HG03066 (cell line): ENCODE measurements at regions not wholly inside any gene's neighbourhood (a gene's known extent, or its start where the extent isn't known, plus 50 kb on each side); places are given as distances from the start of the nearest gene placed in this dataset.
A peak's percentile ranks its signal among the peaks of the same experiment; 100 is the strongest.

Experiments used
- ATAC-seq: cut with Tn5 transposase; IDR thresholded peaks from one replicate; pipeline ENCODE4 v1.9.1; 2021; ENCODE audit warnings: low read depth; ENCODE audit not compliant: unreplicated experiment

DNA sequence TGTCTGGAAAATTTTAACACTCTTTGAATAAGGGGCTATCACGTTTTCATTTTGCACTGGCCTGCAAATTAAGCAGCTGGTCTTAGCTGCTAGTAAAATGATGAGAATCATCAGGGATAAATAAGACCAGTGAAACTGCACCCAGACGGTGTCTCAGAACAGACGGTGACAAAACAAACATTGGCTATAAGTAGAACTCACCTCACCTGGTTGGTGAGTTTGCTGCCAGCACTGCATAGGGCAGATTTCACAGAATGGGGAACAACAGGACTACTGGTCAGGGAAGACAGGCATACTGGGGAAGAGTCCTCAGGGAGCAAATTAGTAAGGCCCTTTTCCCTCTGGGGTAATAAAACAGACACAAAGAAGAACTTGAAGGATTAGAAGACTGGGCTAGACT is 175.9 kb upstream of the CITED2 start:
- ATAC-seq: no peak

DNA sequence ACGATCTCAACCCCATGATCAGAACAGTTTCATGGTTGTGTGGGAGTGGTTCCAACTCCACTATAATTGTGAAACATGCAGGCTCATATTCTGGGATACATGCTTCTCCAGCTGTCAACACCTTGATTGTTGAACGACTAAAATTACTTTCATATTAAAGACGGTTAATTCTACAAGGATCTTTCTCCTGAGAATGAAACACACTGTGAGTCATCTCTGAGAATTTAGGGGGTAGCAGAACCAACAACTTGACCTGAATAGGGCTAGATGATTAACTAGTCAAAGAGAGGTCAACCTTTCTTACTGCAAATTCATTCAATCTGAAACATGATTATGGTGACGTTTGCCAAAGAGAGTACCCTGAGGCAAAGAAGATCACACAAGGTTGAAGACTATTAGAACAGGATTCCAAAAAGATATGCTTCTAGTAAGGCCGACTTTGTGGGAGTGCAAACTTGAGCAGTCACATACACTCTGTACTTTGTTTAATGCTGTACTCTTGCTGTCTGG is 175.2 kb upstream of the CITED2 start:
- ATAC-seq: no peak

DNA sequence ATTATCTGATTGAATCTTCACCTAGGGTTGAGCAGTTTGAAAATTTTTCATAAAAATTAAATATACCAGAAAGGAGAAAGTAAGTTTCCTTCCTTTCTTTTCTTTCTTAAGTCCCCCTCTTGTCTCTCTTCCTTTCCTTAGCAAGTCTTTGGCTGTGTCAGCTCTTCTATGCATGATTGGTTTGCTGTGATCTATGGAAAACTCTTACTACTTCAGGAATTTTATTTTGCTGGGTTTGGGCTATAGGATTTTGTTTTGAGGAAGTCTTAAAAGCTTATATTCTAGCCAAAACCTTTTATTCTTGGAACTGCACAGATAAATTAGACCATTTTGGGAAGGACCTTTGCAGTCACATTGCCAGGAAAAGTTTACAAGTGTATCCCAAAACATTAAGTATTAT is 173.4 kb upstream of the CITED2 start:
- no peak for ATAC-seq

DNA sequence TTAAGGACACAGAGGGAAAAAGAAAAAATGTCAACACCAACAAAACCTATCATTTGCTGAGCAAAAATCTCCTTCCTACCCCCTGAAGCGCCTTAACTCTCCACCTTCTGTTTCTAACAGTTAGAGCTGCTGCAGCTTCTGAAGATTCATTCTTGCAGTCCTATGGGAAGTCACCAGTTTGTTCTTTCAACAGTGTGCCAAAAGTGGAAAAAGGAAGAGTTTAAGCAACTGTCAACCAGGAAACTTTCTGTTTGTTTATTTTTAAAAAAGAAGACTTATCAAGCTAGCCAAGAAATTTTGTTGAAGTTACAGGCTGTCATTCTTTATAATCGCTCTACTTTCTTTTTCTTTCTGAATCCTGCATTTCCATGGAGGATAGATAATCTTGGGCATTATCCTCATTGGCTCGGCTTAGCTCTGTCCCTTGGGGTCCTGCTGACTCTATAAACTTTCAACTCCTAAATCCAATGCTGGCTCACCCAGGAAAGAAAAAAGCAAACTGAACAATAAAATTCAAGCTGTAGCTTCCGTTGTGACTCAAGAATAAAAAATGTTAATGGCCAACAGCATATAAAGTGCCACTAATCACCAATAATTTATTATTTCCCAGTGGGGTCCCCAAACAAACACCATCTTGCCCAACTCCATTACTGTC is 172.8 kb upstream of the CITED2 start:
- no peak for ATAC-seq

DNA sequence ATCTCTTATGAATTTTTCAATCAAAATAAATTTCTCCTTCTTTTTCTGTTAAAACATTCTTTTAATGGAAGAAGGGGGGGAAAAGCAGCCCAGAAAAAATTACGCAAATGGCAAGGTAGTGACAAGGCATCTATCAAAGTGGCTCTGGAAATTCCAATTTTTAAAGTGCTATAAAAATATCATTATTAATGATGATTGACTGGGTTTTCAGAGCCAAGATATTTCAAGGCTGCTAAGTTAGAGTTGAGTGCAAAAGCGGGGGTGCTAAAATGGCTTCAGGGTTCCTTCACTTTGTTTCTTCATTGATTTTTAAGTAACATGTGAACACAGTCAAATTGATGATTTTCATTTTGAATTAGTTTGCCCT is 171.6 kb upstream of the CITED2 start:
- no peak for ATAC-seq

DNA sequence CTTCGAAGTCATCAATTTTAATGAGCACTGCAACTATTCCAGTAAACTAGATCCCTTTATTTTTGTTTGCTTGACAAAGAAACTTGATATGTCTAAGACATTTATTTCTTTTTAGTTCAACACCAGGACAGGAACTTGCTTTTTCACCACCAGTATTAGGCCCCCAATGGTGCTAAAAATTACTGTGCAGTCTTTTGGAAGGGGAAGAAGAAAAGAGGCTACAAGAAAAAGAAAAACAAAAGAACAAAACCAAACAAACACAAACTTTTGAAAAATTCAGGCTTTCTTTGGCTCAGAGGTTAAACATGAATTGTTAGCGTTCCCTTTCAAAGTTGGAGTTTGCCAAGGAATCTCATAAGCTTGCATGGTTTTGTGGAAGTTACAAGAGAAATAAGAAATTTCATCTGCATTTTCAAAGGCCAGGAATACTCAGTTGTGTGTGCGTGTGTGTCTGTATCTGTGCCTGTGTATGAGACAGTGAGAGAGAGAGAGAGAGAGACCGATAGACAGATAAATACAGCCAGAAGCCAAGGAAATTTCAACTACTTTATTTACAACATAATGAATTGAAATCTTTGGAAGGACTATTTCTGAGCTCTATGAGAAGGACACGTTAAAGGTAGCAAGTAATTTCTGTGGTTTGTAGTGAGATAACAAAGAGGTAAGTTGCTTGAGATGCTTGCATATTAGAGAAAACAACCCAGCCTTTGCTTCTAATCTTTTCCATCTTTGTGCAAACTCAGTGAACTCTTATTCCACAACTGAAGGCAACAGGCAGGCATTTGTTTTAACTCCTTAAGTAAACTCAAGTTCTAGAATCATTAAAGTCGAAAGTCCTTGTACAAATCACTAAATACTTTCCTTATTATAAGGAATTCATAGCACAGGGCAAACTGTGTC is 171.0 kb upstream of the CITED2 start:
- no peak for ATAC-seq

DNA sequence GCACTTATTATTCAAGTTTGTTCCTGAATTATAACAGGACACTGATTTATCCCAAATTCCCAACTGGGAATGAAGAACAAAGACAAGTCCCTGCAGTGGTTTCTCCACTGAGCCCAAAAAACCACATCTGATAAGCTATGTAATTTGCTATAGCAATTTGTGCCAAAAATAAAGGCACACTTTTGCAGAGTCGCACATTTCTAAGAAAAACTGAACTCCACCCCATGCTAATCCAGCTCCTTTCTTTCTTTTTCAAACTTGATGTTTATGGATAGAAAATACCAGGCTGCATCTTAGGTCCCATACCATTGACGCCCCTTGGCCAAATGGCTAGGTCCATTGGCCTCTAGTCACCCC is 170.2 kb upstream of the CITED2 start:
- no peak for ATAC-seq

DNA sequence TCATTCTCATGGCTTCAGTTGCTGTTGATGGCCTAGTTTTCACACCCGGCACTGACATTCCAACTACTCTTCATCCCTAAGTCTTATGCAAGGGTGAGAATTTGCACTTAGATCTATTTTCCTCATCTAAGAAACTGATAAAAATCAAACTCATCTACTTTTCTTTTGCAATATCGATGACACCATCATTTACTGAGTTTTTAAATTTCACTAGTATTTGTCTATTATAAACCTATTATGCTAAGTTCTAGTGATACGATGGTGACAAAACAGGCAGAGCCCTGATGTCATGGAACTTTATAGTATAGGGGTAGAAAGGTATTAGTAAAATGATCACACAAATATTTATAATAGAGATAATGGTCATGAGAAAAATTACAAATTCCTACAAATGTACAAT is 167.9 kb upstream of the CITED2 start:
- no peak for ATAC-seq

DNA sequence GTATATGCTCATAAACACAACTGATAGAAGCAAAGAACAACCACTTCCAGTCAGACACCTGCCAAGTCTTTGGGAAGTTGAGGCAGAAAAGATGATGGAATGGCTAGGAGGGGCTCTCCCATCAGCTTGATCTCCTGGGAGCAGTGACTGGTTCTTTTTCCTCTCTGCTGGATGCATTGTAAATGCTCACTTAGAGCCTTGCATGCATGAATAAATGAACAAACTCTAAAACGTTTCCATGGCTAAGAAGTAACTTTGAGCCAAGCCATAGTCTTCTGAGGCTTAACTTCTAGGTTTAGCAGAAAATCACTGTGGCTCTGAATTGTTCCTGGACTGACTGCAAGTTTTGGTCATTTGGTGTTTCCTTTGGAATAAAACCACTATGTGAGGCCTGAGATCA is 166.4 kb upstream of the CITED2 start:
- ATAC-seq: no peak

DNA sequence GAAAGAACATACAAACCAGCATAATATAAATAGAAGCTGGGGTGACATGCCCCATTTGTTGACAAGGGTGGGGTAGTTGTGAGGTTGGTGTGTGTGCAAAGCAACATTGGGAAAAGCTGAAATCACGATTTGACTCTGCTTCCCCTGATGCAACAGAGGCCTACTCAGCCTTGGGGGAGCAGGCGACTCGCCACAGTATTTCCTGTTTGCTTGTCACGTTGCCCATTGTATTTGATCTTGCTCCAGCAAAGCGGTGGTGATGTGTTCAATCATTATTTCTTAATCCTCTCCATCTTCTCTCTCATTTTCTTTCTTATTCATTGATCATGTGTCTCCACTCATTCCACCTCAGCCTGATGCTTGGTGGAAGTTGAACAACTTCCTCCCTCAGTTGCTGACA is 165.8 kb upstream of the CITED2 start:
- peak; percentile 55 for ATAC-seq

DNA sequence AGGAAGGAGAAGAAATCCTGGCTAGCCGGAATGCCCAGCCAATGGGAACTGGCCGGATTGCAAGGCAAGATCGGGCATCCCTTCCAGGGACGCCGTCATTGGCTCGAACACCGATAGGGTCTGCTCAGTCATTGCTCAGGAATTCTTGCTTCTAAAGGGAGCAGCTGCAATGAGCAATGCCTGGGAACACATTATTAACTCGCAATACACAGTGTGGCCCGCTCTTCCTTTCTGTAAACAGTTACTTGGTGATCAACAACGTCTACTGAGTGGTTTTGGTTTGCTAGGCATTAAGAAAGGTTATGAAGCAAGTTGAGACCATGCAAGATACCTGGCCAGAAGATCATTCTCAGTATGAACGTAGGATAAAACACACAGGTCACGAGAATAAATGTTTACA is 165.4 kb upstream of the CITED2 start:
- ATAC-seq: peak; percentile 42

DNA sequence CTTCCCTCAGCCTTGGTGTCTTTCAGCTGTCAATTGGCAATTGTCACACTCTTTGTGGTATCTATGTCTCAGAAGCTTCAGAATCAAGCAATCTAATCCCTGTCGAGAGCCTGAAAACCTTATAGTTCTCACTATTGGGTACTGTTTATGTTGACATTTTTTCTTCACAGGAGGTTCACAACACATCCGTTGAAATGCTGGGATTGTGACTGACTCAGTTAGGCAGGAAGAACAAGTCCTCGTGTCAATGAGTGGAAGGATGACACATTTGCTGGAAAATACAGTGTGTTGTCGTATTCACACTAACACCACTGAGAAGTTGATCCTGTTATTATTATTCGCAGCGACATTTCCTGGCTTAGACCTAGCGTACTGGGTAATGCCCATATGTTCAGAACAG is 163.9 kb upstream of the CITED2 start:
- ATAC-seq: no peak

DNA sequence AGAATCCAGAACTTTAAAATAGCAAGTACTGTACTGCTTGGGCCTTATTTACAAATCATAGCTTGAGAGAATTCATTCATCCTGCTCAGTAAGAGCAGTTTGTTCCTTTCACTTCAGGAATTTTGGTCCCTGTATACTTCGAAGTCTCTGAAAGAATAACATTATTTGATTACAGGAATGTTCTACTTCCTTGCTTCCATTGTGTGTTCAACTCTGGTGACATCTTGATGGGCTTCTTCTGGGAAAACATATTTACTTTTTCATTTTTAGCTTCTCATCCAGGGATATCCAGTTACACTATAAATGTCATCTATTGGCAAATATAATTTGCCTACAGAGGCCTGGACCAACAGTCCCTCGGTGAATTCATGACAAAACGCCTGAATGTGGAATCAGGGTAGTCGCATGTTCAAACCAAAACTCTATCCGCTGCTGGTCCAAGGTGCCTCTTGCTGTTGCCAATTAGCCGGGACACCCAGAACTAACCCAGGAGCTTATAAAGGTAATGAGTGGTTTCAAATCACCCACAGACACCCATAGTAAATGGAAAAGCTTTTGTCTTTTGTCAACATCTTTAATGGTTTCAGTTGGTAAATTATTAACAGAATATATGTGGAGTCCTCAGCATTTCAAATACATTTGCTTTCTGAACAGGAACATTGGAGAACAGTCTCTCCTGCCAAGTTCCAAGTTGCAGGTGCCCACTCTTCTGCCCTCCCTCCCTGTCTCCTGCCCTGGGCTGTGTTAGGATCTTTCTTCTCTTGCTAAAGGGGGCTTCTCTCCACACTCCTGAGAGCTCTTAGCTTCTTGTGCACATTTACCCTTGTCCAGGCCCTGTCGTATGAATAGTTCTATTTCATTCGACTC is 162.5 kb upstream of the CITED2 start:
- ATAC-seq: no peak

DNA sequence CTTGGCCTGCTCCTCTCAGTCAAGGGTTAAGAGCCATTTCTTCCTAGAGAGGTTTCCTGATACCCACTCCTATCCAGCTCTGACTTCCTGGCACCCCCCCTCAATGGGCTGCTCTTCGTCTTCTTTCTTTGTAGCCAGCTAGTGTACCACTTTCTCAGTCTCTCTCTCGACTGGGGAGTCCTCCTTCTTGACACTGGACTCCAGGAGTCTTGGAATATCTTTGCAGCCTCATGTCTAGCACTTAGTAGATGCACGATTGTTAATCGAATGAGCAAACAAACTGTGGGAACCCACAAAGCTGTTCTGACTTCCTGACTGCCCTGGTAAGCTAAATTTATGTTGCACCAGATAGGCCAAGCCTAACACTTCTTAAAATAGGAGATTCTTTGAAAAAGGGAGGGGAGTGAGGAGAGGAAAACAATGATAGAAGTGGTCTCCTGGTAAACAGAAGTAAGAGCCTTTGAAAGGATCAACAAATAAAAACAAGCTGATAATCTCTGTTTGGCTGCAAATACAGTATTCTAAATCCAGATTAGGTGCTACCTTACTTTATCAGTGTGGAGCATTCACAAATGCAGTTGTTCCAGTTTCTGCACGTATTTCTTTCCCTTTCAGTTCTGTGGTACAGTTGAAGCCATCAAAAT is 160.1 kb upstream of the CITED2 start:
- ATAC-seq: peak; percentile 50

DNA sequence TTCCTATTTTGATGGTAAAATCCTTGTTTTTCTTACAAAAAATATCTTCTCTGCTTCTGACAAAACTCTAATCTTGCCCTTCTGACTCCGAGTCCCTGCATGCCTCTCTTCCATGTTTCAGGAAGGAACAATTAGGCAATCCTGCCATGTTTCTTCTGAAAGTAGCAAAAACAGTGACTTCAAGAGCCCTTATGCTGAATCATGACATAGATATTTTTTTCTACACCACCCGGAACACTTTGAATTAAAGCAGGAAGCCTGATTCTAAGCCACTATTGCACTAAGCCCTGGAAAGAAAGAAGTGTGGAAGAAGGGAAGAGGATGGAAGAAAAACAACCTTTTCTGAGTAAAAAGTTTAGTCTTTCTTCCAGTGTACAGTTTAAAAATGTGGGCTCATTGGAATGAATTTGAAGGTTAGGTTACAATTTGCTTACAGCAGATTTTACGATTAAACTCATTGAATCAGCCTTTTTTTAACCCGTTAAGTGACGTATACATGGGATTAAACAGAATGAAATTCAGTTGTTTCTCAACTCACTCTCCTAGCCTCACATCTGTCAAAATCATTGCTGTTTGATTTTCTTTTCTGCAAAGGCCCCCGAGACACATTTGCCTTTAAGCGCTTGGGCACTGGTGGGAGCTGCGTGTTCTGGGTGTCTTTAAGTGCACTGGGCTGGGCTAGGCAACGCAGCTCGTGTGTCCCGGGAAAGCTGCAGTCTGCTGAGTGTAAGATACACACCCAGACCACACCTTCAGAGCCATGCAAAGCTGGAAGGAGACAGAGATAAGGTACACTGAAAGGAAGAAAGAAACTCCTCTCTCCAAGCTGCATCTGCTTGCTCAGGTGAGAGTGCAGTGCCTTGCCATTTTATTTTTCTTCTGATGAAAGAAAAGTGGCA is 159.4 kb upstream of the CITED2 start:
- ATAC-seq: no peak

DNA sequence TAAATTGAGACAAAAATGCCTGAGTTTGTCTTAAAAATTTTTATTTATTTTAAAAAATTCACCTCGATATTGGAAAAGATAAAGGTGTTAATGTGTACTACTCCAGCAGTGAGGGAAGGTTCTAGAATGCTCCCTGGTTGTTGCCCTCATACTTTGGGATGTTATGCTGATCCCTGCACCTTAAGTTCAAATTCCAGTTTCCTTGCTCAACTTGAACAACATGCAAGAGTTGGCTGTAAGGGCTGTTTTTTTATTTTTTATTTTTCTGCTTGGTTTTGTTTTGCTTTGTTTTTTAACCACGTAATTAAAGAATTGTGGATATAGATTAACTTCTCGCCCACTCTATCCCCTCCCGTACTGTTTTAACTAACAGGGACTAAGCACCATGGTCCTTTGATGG is 158.7 kb upstream of the CITED2 start:
- no peak for ATAC-seq

DNA sequence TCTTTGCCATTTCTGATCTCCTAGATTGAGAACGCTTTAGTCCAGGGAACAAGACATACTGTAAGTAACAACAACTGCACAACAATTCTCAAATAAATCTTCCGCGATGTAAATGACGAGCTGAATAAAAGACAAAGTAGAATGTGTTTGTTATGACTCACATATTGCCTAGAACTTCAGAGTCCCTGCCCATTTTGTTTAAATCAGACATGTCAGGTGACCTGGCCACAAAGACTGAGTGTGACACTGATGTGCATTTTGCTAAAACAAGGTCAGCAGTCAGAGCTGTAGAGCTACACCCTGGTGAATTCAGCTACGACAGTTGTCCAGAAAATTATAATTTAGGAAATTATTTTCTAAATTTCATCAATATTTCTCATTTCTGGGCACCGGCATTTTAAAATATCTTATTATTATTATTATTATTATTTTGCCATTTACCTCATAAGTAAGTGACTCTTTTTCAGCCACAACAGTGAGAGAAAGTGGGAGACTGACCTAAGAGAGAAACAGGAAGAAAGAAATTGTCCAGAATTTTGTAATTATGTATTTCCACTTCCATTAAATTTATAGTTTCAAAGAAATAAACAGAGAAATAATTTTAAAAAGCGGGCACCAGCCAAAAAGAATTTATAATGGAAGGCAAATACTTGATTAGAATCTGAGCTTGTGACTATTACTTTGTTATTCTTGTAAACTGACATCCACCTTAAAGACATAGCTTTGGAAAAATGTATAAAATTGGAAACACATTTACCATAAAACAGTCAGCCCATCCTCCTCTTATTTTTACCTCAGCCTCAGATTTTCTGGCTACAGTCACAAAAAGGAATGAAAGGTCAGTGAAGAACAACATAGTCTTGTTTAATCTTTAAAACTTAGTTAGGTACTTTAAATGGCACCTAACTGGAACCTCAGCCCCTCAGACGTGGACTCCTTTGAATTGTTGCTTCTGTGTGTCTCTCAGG is 157.0 kb upstream of the CITED2 start:
- ATAC-seq: no peak

DNA sequence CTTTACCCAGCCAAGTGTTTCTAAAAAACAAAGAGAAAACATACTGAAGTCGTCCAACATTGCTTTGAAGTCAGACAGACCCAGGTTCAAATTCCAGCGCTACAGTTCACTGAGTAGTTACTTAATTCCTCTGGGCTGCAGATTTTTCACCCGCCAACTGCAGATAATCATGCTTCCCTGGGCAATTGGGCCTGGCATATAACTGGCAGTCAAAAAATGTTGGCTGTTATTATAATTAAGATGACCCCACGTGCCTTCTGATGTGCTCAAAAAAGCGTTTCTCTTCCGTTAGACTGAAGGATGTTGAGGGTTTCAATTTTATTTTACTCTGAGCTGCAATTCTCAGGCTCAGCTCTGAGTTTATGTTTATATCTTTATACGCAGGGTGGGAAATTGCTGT is 156.1 kb upstream of the CITED2 start:
- no peak for ATAC-seq

DNA sequence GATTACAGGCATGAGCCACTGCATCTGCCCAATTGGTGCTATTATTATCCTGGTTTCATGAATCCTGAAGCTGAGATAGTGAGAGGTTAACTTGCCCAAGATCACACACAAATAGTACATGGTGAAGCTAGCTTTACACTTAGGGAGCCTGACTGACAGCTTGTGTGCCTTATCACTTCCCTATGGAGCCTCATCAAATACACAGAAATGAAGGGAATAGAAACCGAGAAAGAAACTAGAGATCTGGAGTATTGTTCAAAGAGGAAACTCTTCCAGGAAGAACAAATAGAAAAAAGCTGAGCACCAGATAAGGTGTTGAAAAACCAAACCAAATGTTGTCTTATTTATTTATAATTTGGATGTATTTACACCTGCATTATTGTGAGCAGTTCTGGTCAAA is 155.0 kb upstream of the CITED2 start:
- ATAC-seq: no peak
